ENCODE measurements at regions not wholly inside any gene's neighbourhood (a gene's known extent, or its start where the extent isn't known, plus 50 kb on each side); places are given as distances from the start of the nearest gene placed in this dataset.

DNA sequence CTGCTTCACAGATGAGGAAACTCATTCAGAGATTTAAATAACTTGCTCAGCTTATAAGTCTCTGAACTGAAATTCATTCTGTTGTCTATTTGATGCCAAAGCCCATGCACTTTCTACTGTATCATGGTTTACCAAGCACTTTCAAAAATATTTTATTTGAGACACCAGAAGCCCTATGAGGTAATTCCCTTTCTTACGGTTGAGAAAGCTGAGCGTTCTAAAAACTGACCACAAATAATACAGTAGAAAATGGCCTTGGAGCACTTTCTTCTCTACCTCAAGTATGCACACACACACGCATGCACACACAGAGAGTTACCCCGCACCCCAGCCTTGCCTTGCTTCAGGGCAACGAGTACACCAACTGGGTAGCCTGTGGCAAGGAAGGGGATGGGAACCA, 228.5 kb downstream of the RFC3 start:
- Histone ChIP-seq H3K4me3 (replicated peaks in 1 of 3; ENCODE audit: insufficient read depth in 1 of 3, low read depth in 1 of 3, low read length in 3 of 3) (no peak overlapping the region), H3K79me2 (ENCODE audit: control insufficient read depth, insufficient read depth, low read length) (no peaks in the 10 kb centered on the region), H3K9ac (replicated peaks; ENCODE audit: extremely low read depth, insufficient read depth, low read length) (no peak overlapping the region), H3K4me2 (ENCODE audit: insufficient read depth, low read length) (no peak overlapping the region), H3K9me3 (replicated peaks; ENCODE audit: control insufficient read depth, insufficient read depth, low read length) (no peaks in the 10 kb centered on the region), H2AFZ (ENCODE audit: low read depth, low read length) (no peak overlapping the region), H3K27ac (ENCODE audit: insufficient read depth, low read depth, low read length) (no peak overlapping the region), H4K20me1 (replicated peaks; ENCODE audit: control insufficient read depth, extremely low read depth, insufficient read depth, low read length) (no peaks in the 10 kb centered on the region), H3K4me1 (ENCODE audit: control insufficient read depth, extremely low read depth, insufficient read depth, low read length) (peaks cover 5% of the 10 kb centered on the region), H3K9me1 (replicated peaks; ENCODE audit: control insufficient read depth, extremely low read depth, insufficient read depth, low read length) (no peaks in the 10 kb centered on the region), H3K36me3 (ENCODE audit: control insufficient read depth in 2 of 2, extremely low read depth in 1 of 2, insufficient read depth in 2 of 2, low read length in 2 of 2) (no peaks in the 10 kb centered on the region), H3K27me3 (ENCODE audit: control insufficient read depth in 2 of 2, insufficient read depth in 2 of 2, low read length in 2 of 2) (no peaks in the 10 kb centered on the region)
- no TSS peak for BruUV-seq (replicated peaks)
- no peak for DNase-seq (ENCODE audit: low read depth, low spot score)
- intact Hi-C loops (cut with micrococcal nuclease), result no loop called here
- dilution Hi-C loops (cut with MboI; ENCODE audit: extremely low pct_ligation_motif_present, low sequenced_read_pairs), result no loop called here
- no peak for FAIRE-seq
- no peak for TF ChIP-seq POLR2A (IDR thresholded peaks at IDR 0.05; ENCODE audit: low read depth, low read length)
- TF ChIP-seq JUN (IDR thresholded peaks at IDR 0.05; ENCODE audit: borderline replicate concordance, insufficient read depth, insufficient read length, low read depth), result no peak
- TF ChIP-seq, protein P1, sequence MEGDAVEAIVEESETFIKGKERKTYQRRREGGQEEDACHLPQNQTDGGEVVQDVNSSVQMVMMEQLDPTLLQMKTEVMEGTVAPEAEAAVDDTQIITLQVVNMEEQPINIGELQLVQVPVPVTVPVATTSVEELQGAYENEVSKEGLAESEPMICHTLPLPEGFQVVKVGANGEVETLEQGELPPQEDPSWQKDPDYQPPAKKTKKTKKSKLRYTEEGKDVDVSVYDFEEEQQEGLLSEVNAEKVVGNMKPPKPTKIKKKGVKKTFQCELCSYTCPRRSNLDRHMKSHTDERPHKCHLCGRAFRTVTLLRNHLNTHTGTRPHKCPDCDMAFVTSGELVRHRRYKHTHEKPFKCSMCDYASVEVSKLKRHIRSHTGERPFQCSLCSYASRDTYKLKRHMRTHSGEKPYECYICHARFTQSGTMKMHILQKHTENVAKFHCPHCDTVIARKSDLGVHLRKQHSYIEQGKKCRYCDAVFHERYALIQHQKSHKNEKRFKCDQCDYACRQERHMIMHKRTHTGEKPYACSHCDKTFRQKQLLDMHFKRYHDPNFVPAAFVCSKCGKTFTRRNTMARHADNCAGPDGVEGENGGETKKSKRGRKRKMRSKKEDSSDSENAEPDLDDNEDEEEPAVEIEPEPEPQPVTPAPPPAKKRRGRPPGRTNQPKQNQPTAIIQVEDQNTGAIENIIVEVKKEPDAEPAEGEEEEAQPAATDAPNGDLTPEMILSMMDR (IDR thresholded peaks at IDR 0.05; ENCODE audit: extremely low read depth in 1 of 2, insufficient read depth in 1 of 2, low read depth in 1 of 2, low read length in 2 of 2), result no peak
- no peak for TF ChIP-seq MYC (IDR thresholded peaks at IDR 0.05; ENCODE audit: low read depth, low read length)
- TF ChIP-seq GATA2 (IDR thresholded peaks at IDR 0.05; ENCODE audit: insufficient read depth, insufficient read length, low read depth, low read length), result no peak
- TF ChIP-seq, protein P2, sequence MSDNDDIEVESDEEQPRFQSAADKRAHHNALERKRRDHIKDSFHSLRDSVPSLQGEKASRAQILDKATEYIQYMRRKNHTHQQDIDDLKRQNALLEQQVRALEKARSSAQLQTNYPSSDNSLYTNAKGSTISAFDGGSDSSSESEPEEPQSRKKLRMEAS (IDR thresholded peaks at IDR 0.05; ENCODE audit: insufficient read depth, insufficient read length), result no peak
- no peak for TF ChIP-seq EZH2 (IDR thresholded peaks at IDR 0.05; ENCODE audit: borderline replicate concordance, low read depth, low read length, severe bottlenecking)
- no peak for TF ChIP-seq FOS (IDR thresholded peaks at IDR 0.05; ENCODE audit: borderline replicate concordance, insufficient read depth, low read length)
- TF ChIP-seq POLR2AphosphoS5 (IDR thresholded peaks at IDR 0.05; ENCODE audit: insufficient read depth, low read depth, low read length), result no peak
- ChIA-PET CTCF (no interaction called here), POLR2A (no interaction called here)
